ENCODE measurements at regions not wholly inside any gene's neighbourhood (a gene's known extent, or its start where the extent isn't known, plus 50 kb on each side); places are given as distances from the start of the nearest gene placed in this dataset.

DNA sequence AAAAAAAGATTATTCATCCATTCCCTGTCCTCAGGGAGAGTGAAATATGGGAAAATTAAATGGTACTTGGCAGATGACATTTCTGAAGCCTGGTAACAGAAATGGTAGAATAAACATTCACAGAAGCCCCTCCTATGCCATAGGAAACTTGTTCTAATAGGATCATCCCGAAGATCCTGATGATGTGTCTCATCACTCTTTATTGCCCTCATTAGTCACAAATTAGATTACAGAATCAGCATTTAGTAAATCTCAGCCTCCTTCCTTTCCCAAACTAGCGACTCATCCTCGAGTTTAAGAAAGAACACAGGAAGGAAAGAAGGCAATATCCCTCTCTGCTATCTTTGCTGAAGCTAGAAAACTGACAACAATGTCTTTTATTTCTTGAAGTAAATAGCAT is 154.4 kb downstream of the TMEM200A start:
- Histone ChIP-seq H3K27ac (no peak overlapping the region), H3K27me3 (no peaks in the 10 kb centered on the region), H3K4me1 (ENCODE audit: low read depth) (peaks cover under 1% of the 10 kb centered on the region), H3K36me3 (no peaks in the 10 kb centered on the region), H3K4me3 (no peak overlapping the region), H3K9me3 (ENCODE audit: low read depth) (no peaks in the 10 kb centered on the region)
- TF ChIP-seq, protein P1, sequence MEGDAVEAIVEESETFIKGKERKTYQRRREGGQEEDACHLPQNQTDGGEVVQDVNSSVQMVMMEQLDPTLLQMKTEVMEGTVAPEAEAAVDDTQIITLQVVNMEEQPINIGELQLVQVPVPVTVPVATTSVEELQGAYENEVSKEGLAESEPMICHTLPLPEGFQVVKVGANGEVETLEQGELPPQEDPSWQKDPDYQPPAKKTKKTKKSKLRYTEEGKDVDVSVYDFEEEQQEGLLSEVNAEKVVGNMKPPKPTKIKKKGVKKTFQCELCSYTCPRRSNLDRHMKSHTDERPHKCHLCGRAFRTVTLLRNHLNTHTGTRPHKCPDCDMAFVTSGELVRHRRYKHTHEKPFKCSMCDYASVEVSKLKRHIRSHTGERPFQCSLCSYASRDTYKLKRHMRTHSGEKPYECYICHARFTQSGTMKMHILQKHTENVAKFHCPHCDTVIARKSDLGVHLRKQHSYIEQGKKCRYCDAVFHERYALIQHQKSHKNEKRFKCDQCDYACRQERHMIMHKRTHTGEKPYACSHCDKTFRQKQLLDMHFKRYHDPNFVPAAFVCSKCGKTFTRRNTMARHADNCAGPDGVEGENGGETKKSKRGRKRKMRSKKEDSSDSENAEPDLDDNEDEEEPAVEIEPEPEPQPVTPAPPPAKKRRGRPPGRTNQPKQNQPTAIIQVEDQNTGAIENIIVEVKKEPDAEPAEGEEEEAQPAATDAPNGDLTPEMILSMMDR (IDR thresholded peaks at IDR 0.05; ENCODE audit: low read depth, low read length) = no peak
- DNase-seq (ENCODE audit: low read depth in 1 of 2, low spot score in 1 of 2) = no peak

DNA sequence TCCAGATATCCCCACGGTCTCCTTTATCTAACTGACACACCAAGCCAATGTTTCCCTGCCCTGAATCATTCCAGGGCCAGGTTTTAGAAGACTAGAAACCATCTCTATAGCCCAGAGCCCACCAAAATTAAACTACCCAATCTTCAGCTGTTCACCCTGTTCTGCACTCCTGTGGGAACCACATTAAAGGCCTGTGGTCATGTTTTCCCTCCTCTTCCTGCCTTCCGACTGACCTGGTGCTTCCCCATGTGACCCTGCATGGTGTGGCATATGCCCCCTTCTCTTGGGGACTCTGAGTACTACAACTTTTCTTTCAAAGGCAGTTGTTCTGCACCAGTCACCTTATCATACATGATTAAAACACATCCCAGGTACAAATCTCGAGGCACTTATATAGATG is 155.0 kb downstream of the TMEM200A start:
- DNase-seq (ENCODE audit: low read depth in 1 of 2, low spot score in 1 of 2) = no peak
- H3K36me3 ChIP-seq = no peaks in the 10 kb centered on the region
- H3K27me3 ChIP-seq = no peaks in the 10 kb centered on the region

DNA sequence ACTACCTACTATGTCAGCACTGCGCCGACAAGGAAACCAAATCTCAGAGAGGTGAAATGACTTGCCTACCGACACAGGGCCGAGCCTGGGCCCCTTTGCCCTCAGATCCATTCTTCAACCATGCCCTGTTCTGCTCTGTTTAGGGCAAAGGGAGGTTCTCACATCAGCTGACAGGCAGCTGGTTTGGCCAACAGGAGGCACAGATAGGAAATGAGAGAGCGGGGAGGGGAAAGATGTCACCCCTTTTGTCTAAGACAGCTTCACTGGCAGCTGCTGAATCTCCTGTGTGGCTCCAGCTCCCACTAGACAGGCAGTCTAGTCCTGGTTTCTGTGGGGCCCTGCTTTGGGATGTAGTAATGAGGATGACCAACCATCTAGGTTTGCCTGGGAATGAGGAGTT is 158.7 kb downstream of the TMEM200A start:
- H3K27ac ChIP-seq = no peak overlapping the region
- H3K4me3 ChIP-seq = no peak overlapping the region
- TF ChIP-seq, protein P1 (IDR thresholded peaks at IDR 0.05; ENCODE audit: low read depth, low read length) = no peak
- H3K36me3 ChIP-seq = no peaks in the 10 kb centered on the region
- H3K4me1 ChIP-seq (ENCODE audit: low read depth) = peaks cover 2% of the 10 kb centered on the region
- no peaks in the 10 kb centered on the region for H3K9me3 ChIP-seq (ENCODE audit: low read depth)
- DNase-seq (ENCODE audit: low read depth in 1 of 2, low spot score in 1 of 2) = no peak
- H3K27me3 ChIP-seq = no peaks in the 10 kb centered on the region

More for the DNA sequence above, 155.0 kb downstream of the TMEM200A start:
- H3K4me3 ChIP-seq = no peak overlapping the region
- peaks cover 2% of the 10 kb centered on the region for H3K4me1 ChIP-seq (ENCODE audit: low read depth)
- no peak overlapping the region for H3K27ac ChIP-seq
- TF ChIP-seq, protein P1 (IDR thresholded peaks at IDR 0.05; ENCODE audit: low read depth, low read length) = no peak
- no peaks in the 10 kb centered on the region for H3K9me3 ChIP-seq (ENCODE audit: low read depth)

DNA sequence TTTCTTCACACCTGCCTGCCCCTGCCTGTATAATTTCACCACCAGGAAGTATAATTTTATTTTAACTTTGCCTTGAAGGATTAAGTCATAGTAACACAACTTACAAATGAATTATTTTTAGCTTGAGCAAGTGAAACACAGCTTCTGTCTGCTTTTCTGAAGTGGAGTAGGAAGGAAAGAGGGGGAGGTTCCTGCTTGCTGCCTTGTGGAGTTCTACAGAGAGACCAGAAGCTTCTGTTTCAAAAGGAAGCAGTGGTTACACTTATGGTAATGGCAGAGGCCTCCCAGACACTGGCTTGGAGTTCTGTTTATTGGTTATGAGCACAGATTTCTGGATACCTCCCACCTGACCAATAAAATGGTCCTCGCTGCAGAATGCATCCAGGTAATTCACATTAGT is 159.6 kb downstream of the TMEM200A start:
- Histone ChIP-seq H3K27me3 (no peaks in the 10 kb centered on the region), H3K4me1 (ENCODE audit: low read depth) (peaks cover 2% of the 10 kb centered on the region), H3K9me3 (ENCODE audit: low read depth) (no peaks in the 10 kb centered on the region), H3K36me3 (no peaks in the 10 kb centered on the region), H3K27ac (no peak overlapping the region), H3K4me3 (no peak overlapping the region)
- DNase-seq (ENCODE audit: low read depth in 1 of 2, low spot score in 1 of 2) = no peak
- TF ChIP-seq, protein P1 (IDR thresholded peaks at IDR 0.05; ENCODE audit: low read depth, low read length) = no peak

DNA sequence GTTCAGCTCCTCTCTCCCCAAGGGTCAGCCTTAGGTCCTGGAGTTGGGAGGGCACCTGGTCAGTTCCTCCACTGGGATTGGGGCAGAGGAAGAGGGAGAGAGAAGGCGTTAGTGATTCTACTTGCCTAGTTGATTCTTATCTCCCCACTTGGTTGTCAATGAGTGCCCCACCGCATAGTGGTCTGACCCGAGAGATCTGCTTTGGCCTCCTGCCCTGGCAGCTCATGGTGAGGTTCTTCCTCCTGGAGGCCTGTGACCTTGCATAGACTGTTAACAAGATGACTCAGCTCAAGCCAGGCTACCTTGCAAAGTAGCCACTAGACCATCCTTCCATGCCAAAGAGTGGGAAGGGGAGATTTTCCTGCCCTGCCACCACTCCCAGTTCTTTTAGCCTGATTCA is 160.6 kb downstream of the TMEM200A start:
- Histone ChIP-seq H3K27me3 (no peaks in the 10 kb centered on the region), H3K36me3 (no peaks in the 10 kb centered on the region), H3K27ac (no peak overlapping the region), H3K4me3 (no peak overlapping the region), H3K9me3 (ENCODE audit: low read depth) (no peaks in the 10 kb centered on the region), H3K4me1 (ENCODE audit: low read depth) (peaks cover 2% of the 10 kb centered on the region)
- TF ChIP-seq, protein P1 (IDR thresholded peaks at IDR 0.05; ENCODE audit: low read depth, low read length) = no peak
- no peak for DNase-seq (ENCODE audit: low read depth in 1 of 2, low spot score in 1 of 2)

DNA sequence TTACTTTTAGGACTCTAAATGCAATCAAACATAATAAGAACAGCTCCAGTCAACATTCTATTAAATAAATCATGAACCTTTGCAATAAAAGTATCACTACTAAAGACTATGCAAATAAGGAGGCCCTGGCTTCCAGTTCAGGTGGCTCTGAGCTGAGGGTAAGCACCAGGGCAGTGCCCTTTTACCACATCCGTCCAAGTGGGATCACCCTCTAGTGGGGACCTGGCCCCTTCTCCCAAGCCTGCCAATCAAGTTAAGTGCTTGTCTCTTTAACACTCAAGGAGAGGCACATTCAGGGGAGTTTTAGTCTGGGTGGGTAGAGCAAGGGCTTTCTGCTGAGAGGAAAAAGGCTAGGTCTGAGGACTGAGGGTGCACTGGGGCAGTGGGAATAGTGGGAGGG is 161.4 kb downstream of the TMEM200A start:
- no peaks in the 10 kb centered on the region for H3K36me3 ChIP-seq
- TF ChIP-seq, protein P1 (IDR thresholded peaks at IDR 0.05; ENCODE audit: low read depth, low read length) = no peak
- H3K27ac ChIP-seq = no peak overlapping the region
- H3K4me3 ChIP-seq = no peak overlapping the region
- no peaks in the 10 kb centered on the region for H3K27me3 ChIP-seq
- H3K4me1 ChIP-seq (ENCODE audit: low read depth) = peaks cover 2% of the 10 kb centered on the region
- no peaks in the 10 kb centered on the region for H3K9me3 ChIP-seq (ENCODE audit: low read depth)
- DNase-seq (ENCODE audit: low read depth in 1 of 2, low spot score in 1 of 2) = no peak
